HuH-7 (cell line): ENCODE measurements at regions not wholly inside any gene's neighbourhood (a gene's known extent, or its start where the extent isn't known, plus 50 kb on each side); places are given as distances from the start of the nearest gene placed in this dataset.
"Not testable (repeated sequence)": the region's sequence is repeated elsewhere in the genome, so short reads cannot be mapped to it uniquely, and the experiment has no call there.

Experiments used
- DNase-seq: peaks from one replicate; pipeline ENCODE4 v3.0.0; 2011; ENCODE audit warnings: low spot score

- DNase-seq = no peak
Measured at GRCh38 chr12:71299541-71300376, 139.8 kb upstream of the LGR5 start.

- DNase-seq = no peak
Measured at GRCh38 chr12:71297930-71298329, 140.1 kb upstream of the TSPAN8 start.

- DNase-seq = no peak
Measured at GRCh38 chr12:71295953-71296352, 138.2 kb upstream of the TSPAN8 start.

GRCh38 chr12:71291746-71292145 lies 133.9 kb upstream of the TSPAN8 start:
- no peak for DNase-seq

GRCh38 chr12:71283883-71284282 lies 126.1 kb upstream of the TSPAN8 start:
- DNase-seq = no peak

- DNase-seq = no peak
Measured at GRCh38 chr12:71282925-71283324, 125.1 kb upstream of the TSPAN8 start.

GRCh38 chr12:71282020-71282419 lies 124.2 kb upstream of the TSPAN8 start:
- DNase-seq = no peak

GRCh38 chr12:71281425-71281824 lies 123.6 kb upstream of the TSPAN8 start:
- no peak for DNase-seq

- no peak for DNase-seq
Measured at GRCh38 chr12:71277866-71278265, 120.1 kb upstream of the TSPAN8 start.

GRCh38 chr12:71276541-71276940 lies 118.7 kb upstream of the TSPAN8 start:
- no peak for DNase-seq

GRCh38 chr12:71270794-71271193 lies 113.0 kb upstream of the TSPAN8 start:
- DNase-seq = not testable (repeated sequence)

GRCh38 chr12:71270057-71270456 lies 112.3 kb upstream of the TSPAN8 start:
- no peak for DNase-seq

- no peak for DNase-seq
Measured at GRCh38 chr12:71269281-71269598, 111.4 kb upstream of the TSPAN8 start.

GRCh38 chr12:71268598-71269280 lies 110.9 kb upstream of the TSPAN8 start:
- no peak for DNase-seq

GRCh38 chr12:71266606-71267005 lies 108.8 kb upstream of the TSPAN8 start:
- no peak for DNase-seq

GRCh38 chr12:71265731-71266130 lies 107.9 kb upstream of the TSPAN8 start:
- DNase-seq = not testable (repeated sequence)

- no peak for DNase-seq
Measured at GRCh38 chr12:71262466-71262865, 104.7 kb upstream of the TSPAN8 start.

GRCh38 chr12:71252473-71252872 lies 94.7 kb upstream of the TSPAN8 start:
- DNase-seq = no peak

GRCh38 chr12:71250166-71250565 lies 92.4 kb upstream of the TSPAN8 start:
- DNase-seq = no peak

GRCh38 chr12:71243370-71243769 lies 85.6 kb upstream of the TSPAN8 start:
- DNase-seq = no peak

- DNase-seq = no peak
Measured at GRCh38 chr12:71242511-71242910, 84.7 kb upstream of the TSPAN8 start.

- DNase-seq = no peak
Measured at GRCh38 chr12:71240946-71241345, 83.1 kb upstream of the TSPAN8 start.

- no peak for DNase-seq
Measured at GRCh38 chr12:71239731-71240130, 81.9 kb upstream of the TSPAN8 start.

GRCh38 chr12:71237128-71237527 lies 79.3 kb upstream of the TSPAN8 start:
- no peak for DNase-seq
